Right renal cortex interstitium (tissue), 3 donors: ENCODE measurements at regions not wholly inside any gene's neighbourhood (a gene's known extent, or its start where the extent isn't known, plus 50 kb on each side); places are given as distances from the start of the nearest gene placed in this dataset.

ENCODE experiments used
- DNase-seq, 3 donors: peaks; one replicate each; pipeline ENCODE4 v3.0.0-alpha.2; 2013; ENCODE audit warnings: low read depth in 3 of 3, low spot score in 2 of 3

GRCh38 chr6:23445157-23445710 lies 680.8 kb upstream of the NRSN1 start:
- DNase-seq = no peak

DNA sequence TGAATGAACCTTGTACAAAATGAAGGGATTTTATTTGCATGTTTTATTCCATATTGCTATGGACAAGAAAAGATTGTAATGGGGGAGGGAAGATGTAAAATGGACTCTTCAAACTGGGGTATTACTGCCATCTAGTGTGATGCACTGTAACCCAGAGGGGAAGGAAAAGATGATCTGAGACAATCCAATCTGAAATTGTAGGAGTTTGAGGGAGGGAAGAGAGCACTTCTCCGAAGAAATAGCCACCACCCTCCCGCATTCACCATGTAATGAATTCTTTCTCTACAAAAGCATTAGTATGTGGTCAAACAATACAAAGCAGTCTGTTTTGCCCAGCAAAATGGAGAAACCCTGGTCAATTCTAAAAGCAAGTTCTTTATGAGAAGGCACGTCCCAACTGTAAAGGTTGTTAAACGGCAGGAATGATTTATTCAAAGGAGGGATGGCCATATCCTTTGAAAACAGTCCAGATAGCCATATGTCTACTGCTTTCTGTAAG lies 679.5 kb upstream of the NRSN1 start:
- peak in 2 of 3 donors; percentile 56 to 61 for DNase-seq

- DNase-seq = no peak
Observed at GRCh38 chr6:23447731-23448130, 678.3 kb upstream of the NRSN1 start.

GRCh38 chr6:23448281-23448680 lies 677.7 kb upstream of the NRSN1 start:
- DNase-seq = no peak

DNA sequence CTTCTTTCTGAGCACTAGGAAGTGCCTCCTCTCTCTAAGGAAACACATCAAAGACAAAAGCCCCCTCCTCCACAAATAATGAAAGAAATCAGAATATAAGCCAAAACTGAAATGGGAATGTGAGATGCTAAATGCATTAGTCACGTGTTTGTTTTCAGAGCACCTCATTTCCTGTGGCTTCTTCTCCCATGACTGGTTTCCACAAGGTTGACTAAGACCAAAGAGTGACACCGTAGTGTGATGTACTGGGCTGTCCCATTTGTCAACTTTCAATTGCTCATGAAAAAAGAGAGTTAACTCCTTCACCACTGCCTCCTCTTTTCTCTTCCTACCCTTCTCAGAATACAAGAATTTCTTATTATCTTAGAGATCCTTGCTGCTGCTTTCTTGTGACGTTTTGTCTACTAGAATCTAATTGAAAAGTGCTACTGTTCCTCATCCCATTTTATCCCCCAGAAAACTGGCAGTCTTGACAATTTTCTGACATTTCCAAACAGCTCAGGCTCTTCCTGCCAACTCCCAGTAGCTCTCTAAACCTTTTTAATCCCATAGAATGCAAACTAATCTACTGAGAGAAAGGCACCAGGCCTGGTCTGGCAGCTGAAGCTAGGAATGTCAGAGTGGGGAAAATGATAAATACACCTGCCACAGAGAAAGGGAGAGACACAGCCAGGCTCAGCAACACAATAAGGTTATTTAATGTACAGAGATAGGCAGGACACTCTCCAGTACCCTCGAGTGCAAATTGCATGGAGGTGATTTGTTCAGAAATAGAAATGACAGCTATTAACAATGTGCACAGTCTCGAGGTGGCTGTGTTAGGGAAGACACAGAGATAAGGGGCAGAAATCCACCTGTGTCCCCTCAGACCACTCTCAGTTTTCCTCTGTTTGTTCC lies 671.7 kb upstream of the NRSN1 start:
- no peak for DNase-seq

DNA sequence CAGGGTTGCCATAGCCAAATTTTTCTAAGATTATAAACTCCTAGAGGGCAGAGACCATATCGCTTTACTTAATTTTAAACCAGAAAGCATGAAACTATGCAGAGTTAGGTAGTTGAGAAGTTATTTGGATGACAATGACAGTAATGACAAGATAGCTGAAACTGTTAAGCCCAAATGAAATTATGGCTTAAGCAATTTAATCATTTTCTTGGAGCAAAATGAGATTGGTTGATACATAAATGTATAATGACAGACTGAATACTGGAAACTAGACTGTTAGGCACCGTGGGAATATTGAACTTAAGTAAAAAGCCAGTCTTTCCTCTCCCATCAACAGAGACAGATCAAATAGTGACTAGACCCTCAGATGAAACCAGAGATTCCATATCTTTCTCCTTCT lies 670.3 kb upstream of the NRSN1 start:
- no peak for DNase-seq

GRCh38 chr6:23456396-23456795 lies 669.6 kb upstream of the NRSN1 start:
- DNase-seq = no peak

DNA sequence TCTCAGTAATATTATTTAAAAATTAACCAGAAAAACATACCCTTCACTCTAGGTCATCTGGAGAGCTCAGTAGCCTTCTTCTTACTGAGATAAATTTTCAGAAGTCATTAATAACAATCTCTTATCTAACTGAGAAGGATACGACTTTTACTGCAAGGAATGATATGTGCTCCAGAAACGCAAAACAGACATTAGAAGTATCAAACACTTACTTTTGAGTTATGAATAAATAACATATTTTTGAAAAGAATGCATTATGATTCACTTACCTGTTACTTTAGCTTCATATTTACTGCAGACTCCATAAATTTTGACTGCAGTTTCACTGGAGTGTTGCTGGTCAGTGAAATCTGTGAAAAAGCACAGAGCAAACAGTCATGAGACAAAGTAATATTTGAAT lies 668.7 kb upstream of the NRSN1 start:
- no peak for DNase-seq

GRCh38 chr6:23465912-23466311 lies 660.1 kb upstream of the NRSN1 start:
- no peak for DNase-seq

- no peak for DNase-seq
Observed at GRCh38 chr6:23477586-23477985, 648.4 kb upstream of the NRSN1 start.

GRCh38 chr6:23478312-23478711 lies 647.7 kb upstream of the NRSN1 start:
- no peak for DNase-seq

- no peak for DNase-seq
Observed at GRCh38 chr6:23483896-23484295, 642.1 kb upstream of the NRSN1 start.

GRCh38 chr6:23494367-23494766 lies 631.6 kb upstream of the NRSN1 start:
- DNase-seq = no peak

- no peak for DNase-seq
Observed at GRCh38 chr6:23498013-23498412, 628.0 kb upstream of the NRSN1 start.

DNA sequence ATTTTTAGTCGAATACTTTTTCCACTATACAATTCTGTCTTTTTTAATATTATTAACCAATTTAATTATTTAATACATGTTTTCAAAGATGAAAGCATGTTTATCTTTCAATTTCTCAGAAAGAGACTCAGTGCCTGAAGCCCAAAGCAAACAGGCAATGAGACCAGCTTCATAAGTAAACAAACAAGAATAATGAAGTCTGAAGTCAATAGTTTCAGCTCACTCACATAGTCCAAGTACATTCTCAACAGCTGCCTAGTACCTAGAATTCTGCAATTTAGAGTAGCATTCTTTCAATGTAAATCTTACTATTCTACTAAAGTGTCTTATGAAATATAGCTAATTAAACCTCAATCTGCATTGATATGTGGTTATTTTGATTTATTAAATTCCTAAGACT lies 626.5 kb upstream of the NRSN1 start:
- no peak for DNase-seq

GRCh38 chr6:23503173-23503572 lies 622.8 kb upstream of the NRSN1 start:
- DNase-seq = no peak

- DNase-seq = no peak
Observed at GRCh38 chr6:23505026-23505425, 621.0 kb upstream of the NRSN1 start.

GRCh38 chr6:23510778-23511510 lies 615.1 kb upstream of the NRSN1 start:
- DNase-seq = no peak

DNA sequence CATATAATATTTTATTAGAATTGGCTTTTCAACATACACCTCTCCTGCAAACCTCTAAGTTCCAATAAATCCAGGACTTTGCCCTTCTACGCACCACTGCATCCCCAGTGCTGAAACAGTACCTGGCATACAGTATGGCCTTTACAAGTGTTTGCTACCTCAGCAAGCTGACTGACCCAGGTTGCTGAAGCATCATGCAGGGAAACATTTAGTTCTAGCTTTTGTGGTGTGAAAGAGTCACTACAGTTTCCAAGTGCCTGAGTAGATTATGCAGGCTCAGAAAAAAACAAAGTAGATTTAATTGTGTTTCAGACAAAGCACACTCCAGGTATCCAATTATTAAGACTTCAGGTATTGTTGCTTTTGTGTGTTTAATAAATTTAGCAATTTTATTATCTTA lies 614.2 kb upstream of the NRSN1 start:
- no peak for DNase-seq

GRCh38 chr6:23518294-23518693 lies 607.7 kb upstream of the NRSN1 start:
- no peak for DNase-seq

- DNase-seq = no peak
Observed at GRCh38 chr6:23522792-23523547, 603.0 kb upstream of the NRSN1 start.
